H9 (cell line): ENCODE measurements at regions not wholly inside any gene's neighbourhood (a gene's known extent, or its start where the extent isn't known, plus 50 kb on each side); places are given as distances from the start of the nearest gene placed in this dataset.

Source experiments
- DNase-seq: peaks from one replicate; pipeline ENCODE4 v3.0.0-alpha.2; 2017
- H2AFZ ChIP-seq: one replicate; pipeline ENCODE4 v1.6.1; 2013; ENCODE audit warnings: mild to moderate bottlenecking, low read length, control low read depth, moderate library complexity
- H2AK5ac ChIP-seq: 2 replicates; pipeline ENCODE4 v1.6.1; 2013; ENCODE audit warnings: low read length, control low read depth, mixed read lengths; ENCODE audit not compliant: insufficient read length
- H2BK120ac ChIP-seq: one replicate; pipeline ENCODE4 v1.6.1; 2013; ENCODE audit warnings: low read depth, mild to moderate bottlenecking, low read length, control low read depth, inconsistent platforms; ENCODE audit not compliant: poor library complexity, severe bottlenecking
- H2BK12ac ChIP-seq: 2 replicates; pipeline ENCODE4 v1.6.1; 2013; ENCODE audit warnings: low read length, control low read depth, mixed read lengths, low read depth; ENCODE audit not compliant: insufficient read length
- H2BK15ac ChIP-seq: 2 replicates; pipeline ENCODE4 v1.6.1; 2013; ENCODE audit warnings: low read depth, low read length, control low read depth
- H2BK20ac ChIP-seq: one replicate; pipeline ENCODE4 v1.6.1; 2013; ENCODE audit warnings: low read depth, mild to moderate bottlenecking, low read length, control low read depth, inconsistent platforms; ENCODE audit not compliant: poor library complexity, severe bottlenecking
- H2BK5ac ChIP-seq: 2 replicates; pipeline ENCODE4 v1.6.1; 2013; ENCODE audit warnings: low read length, control low read depth, mixed read lengths; ENCODE audit not compliant: insufficient read length
- H3K14ac ChIP-seq: 2 replicates; pipeline ENCODE4 v1.6.1; 2013; ENCODE audit warnings: low read length, control low read depth; ENCODE audit not compliant: insufficient read depth
- H3K18ac ChIP-seq: 2 replicates; pipeline ENCODE4 v1.6.1; 2013; ENCODE audit warnings: low read depth, mild to moderate bottlenecking, mixed read lengths, low read length, control low read depth; ENCODE audit not compliant: insufficient read length
- H3K23ac ChIP-seq: 2 replicates; pipeline ENCODE4 v1.6.1; 2013; ENCODE audit warnings: low read length, control low read depth, mixed read lengths, low read depth; ENCODE audit not compliant: insufficient read length
- H3K23me2 ChIP-seq: 2 replicates; pipeline ENCODE4 v1.6.1; 2013; ENCODE audit warnings: low read depth, mild to moderate bottlenecking, mixed read lengths, low read length, control low read depth; ENCODE audit not compliant: insufficient read length, poor library complexity, severe bottlenecking
- H3K27ac ChIP-seq: 2 replicates; pipeline ENCODE4 v1.5.1; 2013; ENCODE audit warnings: low read length, control low read depth, mixed read lengths, low read depth; ENCODE audit not compliant: insufficient read length
- H3K27me3 ChIP-seq: 2 replicates; pipeline ENCODE4 v1.6.1; 2013; ENCODE audit warnings: low read length, control low read depth, inconsistent platforms; ENCODE audit not compliant: insufficient read depth
- H3K4ac ChIP-seq: 2 replicates; pipeline ENCODE4 v1.6.1; 2013; ENCODE audit warnings: low read depth, mild to moderate bottlenecking, control low read depth, inconsistent platforms, low read length, moderate library complexity
- H3K4me1 ChIP-seq: 2 replicates; pipeline ENCODE4 v1.6.1; 2013; ENCODE audit warnings: low read length, control low read depth, inconsistent platforms; ENCODE audit not compliant: insufficient read depth
- H3K4me2 ChIP-seq: 2 replicates; pipeline ENCODE4 v1.6.1; 2013; ENCODE audit warnings: low read length, control low read depth, mixed read lengths; ENCODE audit not compliant: insufficient read length, insufficient read depth
- H3K56ac ChIP-seq: 2 replicates; pipeline ENCODE4 v1.6.1; 2013; ENCODE audit warnings: low read depth, mild to moderate bottlenecking, mixed read lengths, low read length, control low read depth; ENCODE audit not compliant: insufficient read length
- H3K79me1 ChIP-seq: 2 replicates; pipeline ENCODE4 v1.6.1; 2013; ENCODE audit warnings: low read depth, mild to moderate bottlenecking, moderate library complexity, low read length, control low read depth, inconsistent platforms; ENCODE audit not compliant: insufficient read depth, poor library complexity, severe bottlenecking
- H3K79me2 ChIP-seq: 2 replicates; pipeline ENCODE4 v1.6.1; 2013; ENCODE audit warnings: low read length, control low read depth, inconsistent platforms; ENCODE audit not compliant: insufficient read depth
- H3K9ac ChIP-seq: 2 replicates; pipeline ENCODE4 v1.6.1; 2013; ENCODE audit warnings: low read length, control low read depth, mixed read lengths; ENCODE audit not compliant: insufficient read length; ENCODE audit errors: extremely low read depth
- H3K9me3 ChIP-seq: one replicate; pipeline ENCODE4 v1.6.1; 2013; ENCODE audit warnings: low read depth, low read length, inconsistent platforms; ENCODE audit not compliant: control insufficient read depth
- H3T11ph ChIP-seq: one replicate; pipeline ENCODE4 v1.6.1; 2013; ENCODE audit warnings: mild to moderate bottlenecking, low read length, control low read depth, inconsistent platforms
- H4K20me1 ChIP-seq: one replicate; pipeline ENCODE4 v1.6.1; 2013; ENCODE audit not compliant: control insufficient read depth, insufficient read length, insufficient read depth
- H4K5ac ChIP-seq: 2 replicates; pipeline ENCODE4 v1.6.1; 2013; ENCODE audit warnings: low read depth, mild to moderate bottlenecking, mixed read lengths, low read length, control low read depth; ENCODE audit not compliant: insufficient read length
- H4K8ac ChIP-seq: replicated peaks from 2 replicates; pipeline ENCODE4 v1.6.1; 2013; ENCODE audit warnings: low read length, control low read depth, mixed read lengths, low read depth; ENCODE audit not compliant: insufficient read length
- H4K91ac ChIP-seq: 2 replicates; pipeline ENCODE4 v1.6.1; 2013; ENCODE audit warnings: low read depth, mild to moderate bottlenecking, moderate library complexity, mixed read lengths, low read length, control low read depth; ENCODE audit not compliant: insufficient read length
- H3K27ac Mint-ChIP-seq, 3 experiments: 2 replicates in 2 of 3; 3 replicates in 1 of 3; pipeline ENCODE4 v1.8.0; 2020 to 2021; ENCODE audit warnings: mixed read lengths in 3 of 3, mild to moderate bottlenecking in 1 of 3, moderate library complexity in 1 of 3
- H3K27me3 Mint-ChIP-seq: 2 replicates; pipeline ENCODE4 v1.8.0; 2021; ENCODE audit warnings: low read depth, mild to moderate bottlenecking, moderate library complexity, mixed read lengths
- H3K36me3 Mint-ChIP-seq, 3 experiments: 2 replicates in 2 of 3; 3 replicates in 1 of 3; pipeline ENCODE4 v1.8.0; 2020 to 2021; ENCODE audit warnings: low read depth in 3 of 3, mixed read lengths in 3 of 3; ENCODE audit not compliant: insufficient read depth in 1 of 3
- H3K4me1 Mint-ChIP-seq, 2 experiments: 2 replicates each; pipeline ENCODE4 v1.8.0; 2020; ENCODE audit warnings: mixed read lengths in 2 of 2
- H3K4me3 Mint-ChIP-seq, 2 experiments: 2 replicates in 1 of 2; 3 replicates in 1 of 2; pipeline ENCODE4 v1.8.0; 2020 to 2021; ENCODE audit warnings: mild to moderate bottlenecking in 2 of 2, mixed read lengths in 2 of 2, moderate library complexity in 1 of 2
- H3K9me3 Mint-ChIP-seq, 2 experiments: 2 replicates in 1 of 2; 3 replicates in 1 of 2; pipeline ENCODE4 v1.8.0; 2020; ENCODE audit warnings: mild to moderate bottlenecking in 2 of 2, mixed read lengths in 2 of 2, moderate library complexity in 1 of 2
- CTCF ChIP-seq: fragments of 200-600 bp; sonication (generic); conservative IDR thresholded peaks from 3 replicates; pipeline ENCODE4 v1.8.0; 2021; ENCODE audit warnings: antibody characterized with exemption, mild to moderate bottlenecking
- WGBS: extraction: QIAGEN DNeasy Blood & Tissue Kit; methylation state at CpG from one replicate; pipeline ENCODE4 v1.1.7; 2013; ENCODE audit warnings: missing lambda C conversion rate, low lambda C conversion rate, mixed read lengths; ENCODE audit not compliant: insufficient read length; ENCODE audit errors: extremely low coverage; 5-methylcytosine and 5-hydroxymethylcytosine counted together

- Histone ChIP-seq H4K91ac (no peak overlapping the region), H2AK5ac (no peak overlapping the region), H3K23me2 (no peaks in the 10 kb centered on the region), H2BK5ac (no peak overlapping the region), H3K4ac (no peak overlapping the region), H4K8ac (no peak overlapping the region), H2AFZ (no peak overlapping the region), H3K9ac (no peak overlapping the region), H4K5ac (no peak overlapping the region), H3K79me1 (no peaks in the 10 kb centered on the region), H3K79me2 (no peaks in the 10 kb centered on the region), H2BK20ac (no peak overlapping the region), H3K23ac (no peak overlapping the region), H2BK15ac (no peak overlapping the region), H2BK12ac (no peak overlapping the region), H3K18ac (no peak overlapping the region), H3K9me3 (no peaks in the 10 kb centered on the region), H3K27ac (no peak overlapping the region), H3K27me3 (no peaks in the 10 kb centered on the region), H4K20me1 (no peaks in the 10 kb centered on the region), H3K56ac (no peak overlapping the region), H2BK120ac (no peak overlapping the region), H3K14ac (no peak overlapping the region), H3T11ph (no peak overlapping the region), H3K4me2 (no peak overlapping the region), H3K4me1 (no peaks in the 10 kb centered on the region)
- no peaks in the 10 kb centered on the region for H3K9me3 Mint-ChIP-seq
- WGBS, result no CpG with 5 or more reads among the region's 3 CpGs
- no peaks in the 10 kb centered on the region for H3K36me3 Mint-ChIP-seq
- 0 out of 4 replicates have a peak, but pooled peaks cover 4% of the 10 kb centered on the region in 2 experiments for H3K4me1 Mint-ChIP-seq
- no peak overlapping the region for H3K4me3 Mint-ChIP-seq
- no peak for DNase-seq
- H3K27ac Mint-ChIP-seq, result no peak overlapping the region
- no peak for TF ChIP-seq CTCF
- H3K27me3 Mint-ChIP-seq, result no peaks in the 10 kb centered on the region
These were observed 165.3 kb downstream of the GASK1B start for GRCh38 chr4:158007566-158007965.
